ENCODE measurements at regions not wholly inside any gene's neighbourhood (a gene's known extent, or its start where the extent isn't known, plus 50 kb on each side); places are given as distances from the start of the nearest gene placed in this dataset.

GRCh38 chr4:124869961-124870495, 157.5 kb upstream of the ANKRD50 start:
- no peak for TF ChIP-seq CEBPB (IDR thresholded peaks at IDR 0.05; ENCODE audit: low read depth, low read length)
- TF ChIP-seq ELK1 (IDR thresholded peaks at IDR 0.05; ENCODE audit: borderline replicate concordance, low read depth, low read length), result no peak
- no peak for TF ChIP-seq MAFK (IDR thresholded peaks at IDR 0.05; ENCODE audit: low read depth, low read length)
- Histone ChIP-seq H3K9me3 (ENCODE audit: control insufficient read depth, insufficient read depth, low read length) (no peaks in the 10 kb centered on the region), H3K79me1 (ENCODE audit: low read depth in 1 of 2, low read length in 2 of 2) (no peaks in the 10 kb centered on the region), H4K8ac (ENCODE audit: low read depth in 2 of 2, low read length in 2 of 2) (no peak overlapping the region), H3K4ac (ENCODE audit: low read depth, low read length) (no peak overlapping the region), H3K4me1 (ENCODE audit: control insufficient read depth, insufficient read depth, low read length) (no peaks in the 10 kb centered on the region), H4K91ac (ENCODE audit: insufficient read depth, low read depth, low read length) (no peak overlapping the region), H3K9me1 (ENCODE audit: insufficient read depth, low read length) (no peaks in the 10 kb centered on the region), H3K27ac (ENCODE audit: insufficient read depth, low read length) (no peak overlapping the region), H2AFZ (replicated peaks; ENCODE audit: low read length, poor library complexity) (no peak overlapping the region), H3K9ac (ENCODE audit: low read depth, low read length) (no peak overlapping the region), H3K27me3 (ENCODE audit: control insufficient read depth, insufficient read depth, low read length) (no peaks in the 10 kb centered on the region), H3K4me2 (ENCODE audit: low read depth, low read length) (no peak overlapping the region), H2AK5ac (ENCODE audit: low read depth, low read length) (no peak overlapping the region), H4K5ac (ENCODE audit: low read depth, low read length) (no peak overlapping the region), H3K23ac (ENCODE audit: low read depth, low read length) (no peak overlapping the region), H2BK15ac (ENCODE audit: low read depth, low read length) (no peak overlapping the region), H2BK20ac (ENCODE audit: low read depth, low read length) (no peak overlapping the region), H4K20me1 (ENCODE audit: insufficient read depth, low read length) (no peaks in the 10 kb centered on the region), H2AK9ac (replicated peaks; ENCODE audit: low read depth, low read length, poor library complexity) (no peak overlapping the region), H3K18ac (ENCODE audit: low read depth, low read length) (no peak overlapping the region), H3K56ac (ENCODE audit: extremely low read depth, insufficient read depth, low read length) (no peak overlapping the region), H3K36me3 (ENCODE audit: control insufficient read depth, insufficient read depth, low read length) (no peaks in the 10 kb centered on the region), H2BK5ac (ENCODE audit: low read depth, low read length, poor library complexity, severe bottlenecking) (no peak overlapping the region), H3K4me3 (ENCODE audit: insufficient read depth, low read depth, low read length) (no peak overlapping the region), H3K14ac (replicated peaks; ENCODE audit: low read depth, low read length) (no peak overlapping the region), H2BK120ac (ENCODE audit: low read depth, low read length) (no peak overlapping the region)
- dilution Hi-C loops (cut with HindIII; ENCODE audit: low sequenced_read_pairs, unreplicated experiment) (no loop called here), in situ Hi-C loops (cut with MboI; ENCODE audit: low sequenced_read_pairs) (no loop called here), intact Hi-C loops (cut with micrococcal nuclease) (no loop called here)
- CTCF ChIA-PET, result no interaction called here
- DNase-seq (no peak), ATAC-seq (ENCODE audit: low read depth) (no peak)
- no TSS peak for BruUV-seq (replicated peaks)
- no CpG with 5 or more reads among the region's 6 CpGs for WGBS, 2 experiments (ENCODE audit: extremely low coverage in 2 of 2, insufficient read length in 1 of 2)
- POLR2A ChIA-PET (ENCODE audit: unreplicated experiment), result no interaction called here

Data from IMR-90 (cell line).